ENCODE measurements at regions not wholly inside any gene's neighbourhood (a gene's known extent, or its start where the extent isn't known, plus 50 kb on each side); places are given as distances from the start of the nearest gene placed in this dataset.

- no peak for DNase-seq (ENCODE audit: extremely low read depth, low read depth)
- TF ChIP-seq CTCF (IDR thresholded peaks at IDR 0.05; ENCODE audit: low read depth, low read length): no peak
These were observed 228.9 kb downstream of the ALDH8A1 start for GRCh38 chr6:134721060-134721405.

- TF ChIP-seq CTCF (IDR thresholded peaks at IDR 0.05; ENCODE audit: low read depth, low read length): no peak
- DNase-seq (ENCODE audit: extremely low read depth, low read depth): no peak
These were observed 229.4 kb downstream of the ALDH8A1 start for GRCh38 chr6:134720353-134721059.

GRCh38 chr6:134719911-134720310 is 230.0 kb downstream of the ALDH8A1 start:
- TF ChIP-seq CTCF (IDR thresholded peaks at IDR 0.05; ENCODE audit: low read depth, low read length): no peak
- no peak for DNase-seq (ENCODE audit: extremely low read depth, low read depth)

- DNase-seq (ENCODE audit: extremely low read depth, low read depth): no peak
- no peak for TF ChIP-seq CTCF (IDR thresholded peaks at IDR 0.05; ENCODE audit: low read depth, low read length)
These were observed 230.6 kb downstream of the ALDH8A1 start for GRCh38 chr6:134719286-134719685.

- DNase-seq (ENCODE audit: extremely low read depth, low read depth): no peak
- TF ChIP-seq CTCF (IDR thresholded peaks at IDR 0.05; ENCODE audit: low read depth, low read length): no peak
These were observed 235.2 kb downstream of the ALDH8A1 start for GRCh38 chr6:134714679-134715078.

- DNase-seq (ENCODE audit: extremely low read depth, low read depth): no peak
- TF ChIP-seq CTCF (IDR thresholded peaks at IDR 0.05; ENCODE audit: low read depth, low read length): no peak
These were observed 235.8 kb downstream of the ALDH8A1 start for GRCh38 chr6:134714113-134714512.

- TF ChIP-seq CTCF (IDR thresholded peaks at IDR 0.05; ENCODE audit: low read depth, low read length): no peak
- DNase-seq (ENCODE audit: extremely low read depth, low read depth): no peak
These were observed 237.6 kb downstream of the ALDH8A1 start for GRCh38 chr6:134712311-134712710.

Measured in AG09319 (cell line).